ENCODE measurements at regions not wholly inside any gene's neighbourhood (a gene's known extent, or its start where the extent isn't known, plus 50 kb on each side); places are given as distances from the start of the nearest gene placed in this dataset.

- H3K27me3 ChIP-seq = no peaks in the 10 kb centered on the region
- H3K4me1 ChIP-seq = no peaks in the 10 kb centered on the region
- no peak for TF ChIP-seq CTCF (IDR thresholded peaks at IDR 0.05)
- no peaks in the 10 kb centered on the region for H3K36me3 ChIP-seq
- H3K9me3 ChIP-seq = peaks cover 0 to 5% of the 10 kb centered on the region in 2 donors
- H3K27ac ChIP-seq = no peak overlapping the region
- DNase-seq (no peak), ATAC-seq (no peak)
- H3K4me3 ChIP-seq = no peak overlapping the region
- intact Hi-C loops (cut with DNase I) = no loop called here
Observed at GRCh38 chr9:20119566-20119965, 330.7 kb upstream of the SLC24A2 start.

- H3K27me3 ChIP-seq = no peaks in the 10 kb centered on the region
- H3K9me3 ChIP-seq = peaks cover 0 to 5% of the 10 kb centered on the region in 2 donors
- H3K36me3 ChIP-seq = no peaks in the 10 kb centered on the region
- intact Hi-C loops (cut with DNase I) = no loop called here
- H3K27ac ChIP-seq = no peak overlapping the region
- no peak overlapping the region for H3K4me3 ChIP-seq
- no peak for TF ChIP-seq CTCF (IDR thresholded peaks at IDR 0.05)
- ATAC-seq (no peak), DNase-seq (no peak)
- H3K4me1 ChIP-seq = no peaks in the 10 kb centered on the region
Observed at GRCh38 chr9:20117986-20118385, 329.1 kb upstream of the SLC24A2 start.

- no peak for ATAC-seq
- H3K36me3 ChIP-seq = no peaks in the 10 kb centered on the region
- intact Hi-C loops (cut with DNase I) = no loop called here
Observed at GRCh38 chr9:20117482-20117881, 328.6 kb upstream of the SLC24A2 start.

GRCh38 chr9:20114974-20115373 is 326.1 kb upstream of the SLC24A2 start:
- Histone ChIP-seq H3K27me3 (no peaks in the 10 kb centered on the region), H3K4me1 (no peaks in the 10 kb centered on the region), H3K4me3 (no peak overlapping the region), H3K27ac (no peak overlapping the region), H3K36me3 (no peaks in the 10 kb centered on the region), H3K9me3 (peaks cover 0 to 5% of the 10 kb centered on the region in 2 donors)
- DNase-seq = no peak
- intact Hi-C loops (cut with DNase I) = no loop called here
- no peak for TF ChIP-seq CTCF (IDR thresholded peaks at IDR 0.05)
- ATAC-seq = no peak

More at GRCh38 chr9:20117482-20117881, 328.6 kb upstream of the SLC24A2 start:
- peaks cover 0 to 5% of the 10 kb centered on the region in 2 donors for H3K9me3 ChIP-seq
- H3K27ac ChIP-seq = no peak overlapping the region
- H3K4me3 ChIP-seq = no peak overlapping the region
- DNase-seq = no peak
- TF ChIP-seq CTCF (IDR thresholded peaks at IDR 0.05) = no peak
- H3K27me3 ChIP-seq = no peaks in the 10 kb centered on the region
- no peaks in the 10 kb centered on the region for H3K4me1 ChIP-seq

GRCh38 chr9:20112205-20112783 is 323.5 kb upstream of the SLC24A2 start:
- no peak for TF ChIP-seq CTCF (IDR thresholded peaks at IDR 0.05)
- peaks cover 0 to 5% of the 10 kb centered on the region in 2 donors for H3K9me3 ChIP-seq
- no peaks in the 10 kb centered on the region for H3K4me1 ChIP-seq
- DNase-seq (no peak), ATAC-seq (no peak)
- no peak overlapping the region for H3K4me3 ChIP-seq
- H3K27me3 ChIP-seq = no peaks in the 10 kb centered on the region
- H3K36me3 ChIP-seq = no peaks in the 10 kb centered on the region
- intact Hi-C loops (cut with DNase I) = no loop called here
- no peak overlapping the region for H3K27ac ChIP-seq
